ENCODE measurements at regions not wholly inside any gene's neighbourhood (a gene's known extent, or its start where the extent isn't known, plus 50 kb on each side); places are given as distances from the start of the nearest gene placed in this dataset.

- TF ChIP-seq CTCF (IDR thresholded peaks at IDR 0.05; ENCODE audit: low read depth, low read length), result no peak
- no peak overlapping the region for H3K4me3 ChIP-seq (ENCODE audit: low read depth, low read length)
These were observed 729.4 kb downstream of the HACE1 start for GRCh38 chr6:104130343-104130742.

GRCh38 chr6:104126315-104127005 lies 733.3 kb downstream of the HACE1 start:
- no peak for TF ChIP-seq CTCF (IDR thresholded peaks at IDR 0.05; ENCODE audit: low read depth, low read length)
- H3K4me3 ChIP-seq (ENCODE audit: low read depth, low read length), result no peak overlapping the region

DNA sequence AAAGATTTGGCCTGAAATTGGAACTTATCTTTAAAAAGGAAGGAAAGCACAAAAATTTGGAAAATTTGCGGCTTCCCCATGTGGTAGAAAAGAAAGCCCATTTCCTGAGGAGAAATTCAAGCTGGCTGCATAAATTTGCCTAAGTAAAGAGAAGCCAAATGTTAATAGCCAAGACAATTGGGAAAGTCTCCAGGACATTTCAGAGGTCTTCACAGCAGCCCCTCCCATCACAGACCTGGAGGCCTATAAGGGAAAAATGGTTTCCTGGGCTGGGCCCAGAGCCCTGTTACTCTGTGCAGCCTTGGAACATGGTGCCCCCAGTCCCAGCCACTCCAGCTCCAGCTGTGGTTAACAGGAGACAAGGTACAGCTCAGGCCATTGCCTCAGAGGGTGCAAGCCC lies 736.5 kb downstream of the HACE1 start:
- no peak for TF ChIP-seq CTCF (IDR thresholded peaks at IDR 0.05; ENCODE audit: low read depth, low read length)
- H3K4me3 ChIP-seq (ENCODE audit: low read depth, low read length), result no peak overlapping the region

DNA sequence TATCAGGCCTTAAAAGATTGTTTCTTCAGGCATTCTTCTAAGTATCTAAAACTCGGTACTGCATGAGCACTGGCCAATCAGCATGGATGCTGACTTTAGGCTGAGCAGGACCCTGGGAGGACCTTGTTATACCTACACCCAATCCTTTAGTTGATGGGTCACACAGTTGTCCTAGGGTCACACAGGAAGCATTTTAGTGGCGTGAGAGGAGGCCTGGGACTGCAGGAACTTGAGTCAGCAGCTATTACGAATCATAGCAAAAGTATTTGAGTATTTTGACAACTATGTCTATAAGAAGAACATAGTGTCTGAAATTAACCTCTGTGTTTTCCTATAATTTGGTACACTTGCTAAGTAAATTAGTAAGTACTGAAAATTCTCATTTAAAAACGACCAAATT lies 741.4 kb downstream of the HACE1 start:
- TF ChIP-seq CTCF (IDR thresholded peaks at IDR 0.05; ENCODE audit: low read depth, low read length), result no peak

DNA sequence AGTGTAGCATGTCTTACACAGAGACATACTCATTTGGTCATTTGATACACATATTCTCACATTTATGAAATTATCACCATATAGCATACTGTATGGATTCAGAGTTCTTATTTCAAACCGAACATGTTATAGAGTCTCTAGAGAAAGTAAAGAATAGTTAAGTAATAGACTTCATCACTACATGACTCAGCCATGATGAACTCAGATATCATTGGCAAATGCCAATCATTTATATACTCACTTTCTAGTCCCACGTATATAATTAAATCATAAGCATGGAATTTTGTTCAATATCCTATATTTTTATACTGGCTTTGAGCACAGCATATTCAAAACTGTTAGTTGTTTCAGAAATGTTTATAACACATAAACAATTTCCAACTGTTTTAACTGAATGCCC lies 749.9 kb downstream of the HACE1 start:
- no peak for TF ChIP-seq CTCF (IDR thresholded peaks at IDR 0.05; ENCODE audit: low read depth, low read length)
- H3K4me3 ChIP-seq (ENCODE audit: low read depth, low read length), result no peak overlapping the region

More for the DNA sequence above, 741.4 kb downstream of the HACE1 start:
- H3K4me3 ChIP-seq (ENCODE audit: low read depth, low read length), result no peak overlapping the region

DNA sequence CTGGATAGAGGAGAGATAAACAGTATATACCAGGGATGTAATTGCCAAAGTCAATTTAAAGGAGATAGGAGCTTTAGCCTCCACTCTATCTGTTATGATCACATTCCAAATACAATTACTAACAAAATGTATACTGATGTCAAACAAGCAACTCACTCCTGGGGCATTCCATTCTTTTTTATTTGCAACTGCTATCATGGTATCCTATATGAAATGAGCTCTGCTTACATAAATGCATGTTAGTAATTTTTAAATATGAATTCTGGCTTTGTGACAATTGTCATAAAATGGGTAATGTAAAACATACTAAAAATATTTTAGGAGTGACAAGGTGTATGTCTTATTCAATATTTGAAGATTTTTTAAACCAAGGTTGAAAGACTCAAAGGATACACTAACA lies 751.1 kb downstream of the HACE1 start:
- no peak for TF ChIP-seq CTCF (IDR thresholded peaks at IDR 0.05; ENCODE audit: low read depth, low read length)
- H3K4me3 ChIP-seq (ENCODE audit: low read depth, low read length), result no peak overlapping the region

GRCh38 chr6:104095661-104096416 lies 763.9 kb downstream of the HACE1 start:
- TF ChIP-seq CTCF (IDR thresholded peaks at IDR 0.05; ENCODE audit: low read depth, low read length), result no peak

More at GRCh38 chr6:104095661-104096416, 763.9 kb downstream of the HACE1 start:
- no peak overlapping the region for H3K4me3 ChIP-seq (ENCODE audit: low read depth, low read length)
